H1 (cell line): ENCODE measurements at regions not wholly inside any gene's neighbourhood (a gene's known extent, or its start where the extent isn't known, plus 50 kb on each side); places are given as distances from the start of the nearest gene placed in this dataset.

Source experiments
- CTCF ChIA-PET: fragments of 300-600 bp; sonication (Branson Sonifier 250); formaldehyde crosslinking; loops from one replicate; lab custom pipeline; 2021; ENCODE audit not compliant: partially characterized antibody; lab: Charles Lee
- POLR2A ChIA-PET: fragments of 300-600 bp; sonication (Branson Sonifier 250); formaldehyde crosslinking; loops from one replicate; lab custom pipeline; 2021; ENCODE audit warnings: inconsistent platforms; ENCODE audit not compliant: partially characterized antibody; lab: Charles Lee
- DNase-seq, 2 experiments: peaks; one replicate each; pipeline versions ENCODE4 v3.0.0 to v3.0.0-alpha.2; 2010 to 2022; ENCODE audit warnings: low spot score in 2 of 2, low read depth in 1 of 2, mixed read lengths in 1 of 2
- FAIRE-seq: peaks from 2 replicates; lab custom pipeline; 2011; peaks lifted over from hg19 to GRCh38; lab: Jason Lieb, UNC
- H2AFZ ChIP-seq: 2 replicates; pipeline ENCODE4 v1.8.1; 2012; ENCODE audit warnings: low read length, inconsistent platforms
- H2AK5ac ChIP-seq: 2 replicates; pipeline ENCODE4 v1.6.1; 2013; ENCODE audit warnings: low read depth, low read length
- H2BK120ac ChIP-seq: replicated peaks from 2 replicates; pipeline ENCODE3; 2013; ENCODE audit warnings: low read depth, low read length, inconsistent platforms
- H2BK12ac ChIP-seq: 2 replicates; pipeline ENCODE4 v1.6.1; 2013; ENCODE audit warnings: low read depth, low read length
- H2BK15ac ChIP-seq: 2 replicates; pipeline ENCODE4 v1.6.1; 2013; ENCODE audit warnings: low read length
- H2BK20ac ChIP-seq: 2 replicates; pipeline ENCODE4 v1.6.1; 2013; ENCODE audit warnings: low read length
- H2BK5ac ChIP-seq: 2 replicates; pipeline ENCODE4 v1.6.1; 2013; ENCODE audit warnings: low read depth, low read length
- H3K14ac ChIP-seq: 2 replicates; pipeline ENCODE4 v1.6.1; 2013; ENCODE audit warnings: inconsistent platforms; ENCODE audit not compliant: insufficient read length
- H3K18ac ChIP-seq: 2 replicates; pipeline ENCODE4 v1.6.1; 2013; ENCODE audit warnings: low read length; ENCODE audit errors: extremely low read depth
- H3K23ac ChIP-seq: 2 replicates; pipeline ENCODE4 v1.6.1; 2013; ENCODE audit warnings: inconsistent platforms; ENCODE audit not compliant: insufficient read length
- H3K23me2 ChIP-seq: 2 replicates; pipeline ENCODE4 v1.6.1; 2013; ENCODE audit warnings: low read depth, low read length
- H3K27ac ChIP-seq: 2 replicates; pipeline ENCODE4 v1.6.1; 2011; ENCODE audit warnings: low read depth, low read length, inconsistent platforms
- H3K27me3 ChIP-seq, 4 experiments: replicated peaks in 1 of 4; 1 replicate in 1 of 4; 2 replicates in 3 of 4; pipeline versions ENCODE4 v1.6.1 to v1.8.1; 2011 to 2013; ENCODE audit warnings: low read length in 3 of 4, mild to moderate bottlenecking in 3 of 4, inconsistent platforms in 2 of 4, mixed read lengths in 2 of 4, moderate library complexity in 1 of 4; ENCODE audit not compliant: control insufficient read depth in 3 of 4, insufficient read depth in 3 of 4; ENCODE audit errors: extremely low read depth in 1 of 4
- H3K36me3 ChIP-seq, 4 experiments: 2 replicates each; pipeline versions ENCODE4 v1.6.1 to v1.8.1; 2011 to 2013; ENCODE audit warnings: mild to moderate bottlenecking in 4 of 4, low read length in 3 of 4, moderate library complexity in 2 of 4, control low read depth in 1 of 4, inconsistent platforms in 1 of 4; ENCODE audit not compliant: insufficient read depth in 4 of 4, control insufficient read depth in 2 of 4
- H3K4ac ChIP-seq: replicated peaks from 2 replicates; pipeline ENCODE3; 2013; ENCODE audit warnings: low read length, low read depth, mixed read lengths, inconsistent platforms; ENCODE audit not compliant: insufficient read length
- H3K4me1 ChIP-seq, 4 experiments: replicated peaks in 1 of 4; 1 replicate in 1 of 4; 2 replicates in 3 of 4; pipeline versions ENCODE4 v1.6.1 to v1.8.1; 2011 to 2013; ENCODE audit warnings: low read length in 3 of 4, inconsistent platforms in 2 of 4, mixed read lengths in 1 of 4; ENCODE audit not compliant: insufficient read depth in 4 of 4, control insufficient read depth in 3 of 4
- H3K4me2 ChIP-seq, 2 experiments: 2 replicates each; pipeline versions ENCODE4 v1.6.1 to v1.8.1; 2011 to 2013; ENCODE audit warnings: low read depth in 2 of 2, low read length in 2 of 2, control low read depth in 1 of 2, inconsistent platforms in 1 of 2, mild to moderate bottlenecking in 1 of 2; ENCODE audit not compliant: insufficient read depth in 1 of 2
- H3K4me3 ChIP-seq, 4 experiments: fragments of 200-600, 300-600 bp in 1 of 4; sonication (generic), shearing (Covaris generic), sonication (Bioruptor Twin) in 1 of 4; 2 replicates each; pipeline versions ENCODE4 v1.5.1 to v1.8.1; 2011 to 2016; ENCODE audit warnings: low read length in 4 of 4, low read depth in 3 of 4, control low read depth in 2 of 4, inconsistent platforms in 2 of 4, mild to moderate bottlenecking in 2 of 4, mixed read lengths in 1 of 4, moderate library complexity in 1 of 4; ENCODE audit not compliant: insufficient read depth in 2 of 4; ENCODE audit errors: extremely low read depth in 1 of 4
- H3K56ac ChIP-seq: replicated peaks from 2 replicates; pipeline ENCODE3; 2013; ENCODE audit warnings: low read depth, mild to moderate bottlenecking, mixed read lengths, low read length, inconsistent platforms; ENCODE audit not compliant: insufficient read length
- H3K79me1 ChIP-seq: 2 replicates; pipeline ENCODE4 v1.6.1; 2013; ENCODE audit warnings: low read depth, low read length, control low read depth
- H3K79me2 ChIP-seq, 2 experiments: 2 replicates each; pipeline versions ENCODE4 v1.6.1 to v1.8.1; 2012 to 2013; ENCODE audit warnings: low read length in 2 of 2, mild to moderate bottlenecking in 2 of 2, inconsistent platforms in 1 of 2; ENCODE audit not compliant: insufficient read depth in 2 of 2, control insufficient read depth in 1 of 2
- H3K9ac ChIP-seq, 4 experiments: replicated peaks in 1 of 4; 1 replicate in 1 of 4; 2 replicates in 3 of 4; pipeline versions ENCODE4 v1.6.1 to v1.8.1; 2011 to 2013; ENCODE audit warnings: low read depth in 3 of 4, low read length in 3 of 4, control low read depth in 2 of 4, mild to moderate bottlenecking in 2 of 4, moderate library complexity in 2 of 4, inconsistent platforms in 1 of 4; ENCODE audit errors: extremely low read depth in 1 of 4
- H3K9me3 ChIP-seq, 2 experiments: 2 replicates each; pipeline versions ENCODE4 v1.6.1 to v1.8.1; 2012 to 2013; ENCODE audit warnings: mild to moderate bottlenecking in 2 of 2, moderate library complexity in 2 of 2, control low read depth in 1 of 2, inconsistent platforms in 1 of 2, low read depth in 1 of 2, low read length in 1 of 2, mixed read lengths in 1 of 2; ENCODE audit not compliant: insufficient read depth in 2 of 2
- H4K20me1 ChIP-seq, 2 experiments: replicated peaks in 1 of 2; 2 replicates each; pipeline versions ENCODE3 to v1.8.1; 2011 to 2013; ENCODE audit warnings: inconsistent platforms in 2 of 2, low read length in 2 of 2, mild to moderate bottlenecking in 1 of 2; ENCODE audit not compliant: insufficient read depth in 2 of 2, control insufficient read depth in 1 of 2
- H4K5ac ChIP-seq: 2 replicates; pipeline ENCODE4 v1.6.1; 2013; ENCODE audit warnings: low read length, low read depth, mixed read lengths, inconsistent platforms; ENCODE audit not compliant: insufficient read length
- H4K8ac ChIP-seq: 2 replicates; pipeline ENCODE4 v1.8.0; 2013; ENCODE audit warnings: mild to moderate bottlenecking, moderate library complexity, low read length, inconsistent platforms; ENCODE audit not compliant: insufficient read depth; ENCODE audit errors: extremely low read depth
- H4K91ac ChIP-seq: replicated peaks from 2 replicates; pipeline ENCODE3; 2013; ENCODE audit warnings: low read length, mixed read lengths, inconsistent platforms; ENCODE audit not compliant: insufficient read length
- ATF3 ChIP-seq: IDR thresholded peaks from 2 replicates; pipeline ENCODE4 v1.6.1; 2011; ENCODE audit warnings: low read depth, mild to moderate bottlenecking, low read length; ENCODE audit not compliant: insufficient read depth
- BCL11A ChIP-seq, 2 experiments: IDR thresholded peaks; one replicate each; pipeline ENCODE4 v1.6.1; 2011; ENCODE audit warnings: low read depth in 2 of 2, low read length in 2 of 2, mild to moderate bottlenecking in 2 of 2
- CBX5 ChIP-seq: fragments of 300-800, 300-1000 bp; sonication (generic); IDR thresholded peaks from 2 replicates; pipeline ENCODE4 v1.7.1; 2016; ENCODE audit warnings: antibody characterized with exemption, low read length, low read depth
- RNF2 ChIP-seq: fragments of 200-900, 300-1000 bp; sonication (generic); IDR thresholded peaks from 2 replicates; pipeline ENCODE4 v1.7.1; 2016; ENCODE audit warnings: borderline replicate concordance, low read depth, mild to moderate bottlenecking, antibody characterized with exemption, low read length; ENCODE audit not compliant: poor library complexity, severe bottlenecking; ENCODE audit errors: missing control alignments
- SAP30 ChIP-seq: fragments of 300-600 bp; sonication (generic); IDR thresholded peaks from 2 replicates; pipeline ENCODE4 v1.7.1; 2012; ENCODE audit warnings: low read length, moderate library complexity, mild to moderate bottlenecking, inconsistent platforms; ENCODE audit not compliant: insufficient read depth, insufficient replicate concordance
- YY1 ChIP-seq: IDR thresholded peaks from 2 replicates; pipeline ENCODE4 v1.6.1; 2011; ENCODE audit warnings: low read depth, mild to moderate bottlenecking, low read length
- ZNF274 ChIP-seq: IDR thresholded peaks from 2 replicates; pipeline ENCODE4 v1.7.0; 2012; ENCODE audit warnings: low read length, borderline replicate concordance; ENCODE audit errors: extremely low read depth
- WGBS, 2 experiments: shearing (Covaris generic) in 1 of 2; methylation state at CpG; one replicate each; pipeline versions ENCODE4 v1.1.6 to v1.1.7; 2013 to 2015; ENCODE audit warnings: low lambda C conversion rate in 2 of 2, mixed read lengths in 2 of 2, inconsistent platforms in 1 of 2, low coverage in 1 of 2, missing lambda C conversion rate in 1 of 2; ENCODE audit not compliant: insufficient replicate concordance in 2 of 2, insufficient coverage in 1 of 2, insufficient read length in 1 of 2; ENCODE audit errors: extremely low coverage in 1 of 2, missing lambda C conversion rate in 1 of 2; 5-methylcytosine and 5-hydroxymethylcytosine counted together

GRCh38 chr2:23311186-23311585 is 73.8 kb upstream of the KLHL29 start:
- H3K79me2 ChIP-seq, result no peaks in the 10 kb centered on the region
- H4K20me1 ChIP-seq, result no peaks in the 10 kb centered on the region
- no peak overlapping the region for H3K18ac ChIP-seq
- no peaks in the 10 kb centered on the region for H3K36me3 ChIP-seq
- no peak overlapping the region for H4K8ac ChIP-seq
- H3K56ac ChIP-seq, result no peak overlapping the region
- H3K27ac ChIP-seq, result no peak overlapping the region
- FAIRE-seq (no peak), DNase-seq (no peak)
- H3K4ac ChIP-seq, result no peak overlapping the region
- no peak overlapping the region for H2BK5ac ChIP-seq
- H3K9me3 ChIP-seq, result no peaks in the 10 kb centered on the region
- H2BK120ac ChIP-seq, result no peak overlapping the region
- no peaks in the 10 kb centered on the region for H3K4me1 ChIP-seq
- H2BK12ac ChIP-seq, result no peak overlapping the region
- H3K23me2 ChIP-seq, result no peaks in the 10 kb centered on the region
- no peak overlapping the region for H3K9ac ChIP-seq
- H4K91ac ChIP-seq, result no peak overlapping the region
- H3K27me3 ChIP-seq, result no peaks in the 10 kb centered on the region; a peak in 1 of 7 replicates
- no peak overlapping the region for H3K14ac ChIP-seq
- no peak overlapping the region for H2BK15ac ChIP-seq
- H2AFZ ChIP-seq, result no peak overlapping the region
- no peak overlapping the region for H2BK20ac ChIP-seq
- no peak overlapping the region for H3K23ac ChIP-seq
- ChIA-PET POLR2A (no interaction called here), CTCF (interaction anchor here (0.7 to 1.4 kb wide), 4 partner anchors 13 to 63 kb away, joined by 3 to 7 read pairs (median 3); no protein-coding TSS in a partner anchor)
- WGBS, 2 experiments, result 71% methylated on average over 1 of the region's 1 CpG; no CpG with 5 or more reads in 1 of the 2 experiments
- H3K4me2 ChIP-seq, result no peak overlapping the region
- TF ChIP-seq ATF3, result no peak
- TF ChIP-seq BCL11A (IDR thresholded peaks at IDR 0.05; ENCODE audit: low read depth in 2 of 2, low read length in 2 of 2), result no peak
- no peak for TF ChIP-seq RNF2
- no peak for TF ChIP-seq YY1
- no peak for TF ChIP-seq SAP30
- TF ChIP-seq ZNF274, result no peak
- no peak for TF ChIP-seq CBX5
- no peak overlapping the region for H2AK5ac ChIP-seq
- no peak overlapping the region for H3K4me3 ChIP-seq
- H4K5ac ChIP-seq, result no peak overlapping the region
- no peaks in the 10 kb centered on the region for H3K79me1 ChIP-seq
